ENCODE measurements at regions not wholly inside any gene's neighbourhood (a gene's known extent, or its start where the extent isn't known, plus 50 kb on each side); places are given as distances from the start of the nearest gene placed in this dataset.

GRCh38 chr3:194235160-194235559 is 99.2 kb downstream of the HES1 start:
- WGBS, 2 donors = 81 to 84% methylated on average over 2 of the region's 2 CpGs
- no peak overlapping the region for H3K27ac ChIP-seq
- no peaks in the 10 kb centered on the region for H3K4me1 ChIP-seq
- no peaks in the 10 kb centered on the region for H3K9me3 ChIP-seq
- H3K27me3 ChIP-seq = no peaks in the 10 kb centered on the region
- ATAC-seq (no peak), DNase-seq (no peak)
- no peaks in the 10 kb centered on the region for H3K36me3 ChIP-seq (replicated peaks in 1 of 2; ENCODE audit: insufficient read depth in 1 of 2, low read depth in 2 of 2)
- H3K4me3 ChIP-seq = no peak overlapping the region
- intact Hi-C loops (cut with DNase I) = no loop called here
- no peak for TF ChIP-seq CTCF (IDR thresholded peaks at IDR 0.05)
- TF ChIP-seq POLR2A (IDR thresholded peaks at IDR 0.05) = no peak

- 89 to 93% methylated on average over 5 of the region's 5 CpGs for WGBS, 2 donors
- Histone ChIP-seq H3K27me3 (no peaks in the 10 kb centered on the region), H3K27ac (no peak overlapping the region), H3K4me1 (no peaks in the 10 kb centered on the region), H3K4me3 (no peak overlapping the region), H3K9me3 (no peaks in the 10 kb centered on the region), H3K36me3 (replicated peaks in 1 of 2; ENCODE audit: insufficient read depth in 1 of 2, low read depth in 2 of 2) (no peaks in the 10 kb centered on the region)
- intact Hi-C loops (cut with DNase I) = no loop called here
- no peak for TF ChIP-seq POLR2A (IDR thresholded peaks at IDR 0.05)
- no peak for TF ChIP-seq CTCF (IDR thresholded peaks at IDR 0.05)
- DNase-seq (no peak), ATAC-seq (no peak)
Measured at GRCh38 chr3:194237110-194237509, 101.2 kb downstream of the HES1 start.

GRCh38 chr3:194240766-194241165 is 104.8 kb downstream of the HES1 start:
- Histone ChIP-seq H3K9me3 (no peaks in the 10 kb centered on the region), H3K27ac (no peak overlapping the region), H3K36me3 (replicated peaks in 1 of 2; ENCODE audit: insufficient read depth in 1 of 2, low read depth in 2 of 2) (no peaks in the 10 kb centered on the region), H3K4me3 (no peak overlapping the region), H3K27me3 (no peaks in the 10 kb centered on the region), H3K4me1 (no peaks in the 10 kb centered on the region)
- ATAC-seq (no peak), DNase-seq (no peak)
- no peak for TF ChIP-seq POLR2A (IDR thresholded peaks at IDR 0.05)
- no peak for TF ChIP-seq CTCF (IDR thresholded peaks at IDR 0.05)
- intact Hi-C loops (cut with DNase I) = no loop called here
- WGBS, 2 donors = 68 to 78% methylated on average over 7 of the region's 7 CpGs

GRCh38 chr3:194243172-194243837 is 107.4 kb downstream of the HES1 start:
- Histone ChIP-seq H3K27ac (no peak overlapping the region), H3K4me3 (no peak overlapping the region), H3K27me3 (no peaks in the 10 kb centered on the region), H3K9me3 (no peaks in the 10 kb centered on the region), H3K4me1 (no peaks in the 10 kb centered on the region), H3K36me3 (replicated peaks in 1 of 2; ENCODE audit: insufficient read depth in 1 of 2, low read depth in 2 of 2) (no peaks in the 10 kb centered on the region)
- no peak for ATAC-seq
- WGBS, 2 donors = 74 to 75% methylated on average over 4 of the region's 4 CpGs
- TF ChIP-seq POLR2A (IDR thresholded peaks at IDR 0.05) (no peak), CTCF (IDR thresholded peaks at IDR 0.05) (no peak)
- intact Hi-C loops (cut with DNase I) = no loop called here
- no peak for DNase-seq

- TF ChIP-seq POLR2A (IDR thresholded peaks at IDR 0.05) (no peak), CTCF (IDR thresholded peaks at IDR 0.05) (no peak)
- no peak overlapping the region for H3K27ac ChIP-seq
- intact Hi-C loops (cut with DNase I) = no loop called here
- ATAC-seq = no peak
- H3K36me3 ChIP-seq (replicated peaks in 1 of 2; ENCODE audit: insufficient read depth in 1 of 2, low read depth in 2 of 2) = no peaks in the 10 kb centered on the region
- 27 to 49% methylated on average over 6 of the region's 6 CpGs for WGBS, 2 donors
- no peaks in the 10 kb centered on the region for H3K4me1 ChIP-seq
- DNase-seq = no peak
- H3K27me3 ChIP-seq = no peaks in the 10 kb centered on the region
- H3K4me3 ChIP-seq = no peak overlapping the region
- H3K9me3 ChIP-seq = no peaks in the 10 kb centered on the region
Measured at GRCh38 chr3:194244167-194244566, 107.0 kb downstream of the CPN2 start.

Data from body of pancreas (tissue), 4 donors.